Body of pancreas (tissue), 4 donors: ENCODE measurements at regions not wholly inside any gene's neighbourhood (a gene's known extent, or its start where the extent isn't known, plus 50 kb on each side); places are given as distances from the start of the nearest gene placed in this dataset.
"Not testable (repeated sequence)": the region's sequence is repeated elsewhere in the genome, so short reads cannot be mapped to it uniquely, and the experiment has no call there.

Experiments used
- ATAC-seq: fragments of 150-250 bp; one replicate; pipeline ENCODE4 v1.9.1; 2016
- DNase-seq, 4 donors: peaks; one replicate each; pipeline ENCODE4 v3.0.0-alpha.2; 2019
- H3K27ac ChIP-seq, 4 donors: fragments of 200-600 bp; sonication (generic); 1 replicate in 3 of 4; 2 replicates in 1 of 4; pipeline versions ENCODE4 v1.5.1 to v1.6.1; 2016 to 2019; ENCODE audit warnings: mild to moderate bottlenecking in 1 of 4, mixed read lengths in 1 of 4, moderate library complexity in 1 of 4
- H3K27me3 ChIP-seq, 2 donors: fragments of 200-600 bp; sonication (generic); one replicate each; pipeline ENCODE4 v1.6.0; 2016; ENCODE audit warnings: mild to moderate bottlenecking in 1 of 2
- H3K36me3 ChIP-seq, 2 donors: fragments of 200-600 bp; sonication (generic); replicated peaks in 1 of 2; 2 replicates each; pipeline ENCODE4 v1.5.1; 2016; ENCODE audit warnings: low read depth in 2 of 2; ENCODE audit not compliant: insufficient read depth in 1 of 2
- H3K4me1 ChIP-seq: fragments of 200-600 bp; sonication (generic); one replicate; pipeline ENCODE4 v1.6.0; 2016
- H3K4me3 ChIP-seq, 2 donors: fragments of 200-600 bp; sonication (generic); 1 replicate in 1 of 2; 2 replicates in 1 of 2; pipeline ENCODE4 v1.5.1; 2016 to 2019
- H3K9me3 ChIP-seq, 3 donors: fragments of 200-600 bp; sonication (generic); 1 replicate in 2 of 3; 2 replicates in 1 of 3; pipeline ENCODE4 v1.5.1; 2016
- CTCF ChIP-seq, 7 experiments: fragments of 450-650 bp in 4 of 7; fragments of 200-600 bp in 3 of 7; sonication (generic) in 3 of 7; IDR thresholded peaks; one replicate each; pipeline ENCODE4 v1.5.1; 2016 to 2019; ENCODE audit warnings: antibody characterized with exemption in 7 of 7
- POLR2A ChIP-seq, 3 donors: fragments of 450-650 bp; IDR thresholded peaks; one replicate each; pipeline ENCODE4 v1.6.1; 2016; ENCODE audit warnings: antibody characterized with exemption in 3 of 3, mild to moderate bottlenecking in 2 of 3
- WGBS, 2 donors: methylation state at CpG; one replicate each; pipeline ENCODE4 v1.1.5; 2017; 5-methylcytosine and 5-hydroxymethylcytosine counted together
- intact Hi-C: fragments of 100-400 bp; cut with DNase I; formaldehyde crosslinking; loops from one replicate; pipeline ENCODE4 v1.15.1; 2023

- TF ChIP-seq POLR2A (IDR thresholded peaks at IDR 0.05) (no peak), CTCF (IDR thresholded peaks at IDR 0.05) (no peak)
- no peaks in the 10 kb centered on the region for H3K27me3 ChIP-seq
- WGBS, 2 donors = 57 to 65% methylated on average over 2 of the region's 2 CpGs
- ATAC-seq = no peak
- no peaks in the 10 kb centered on the region for H3K9me3 ChIP-seq
- intact Hi-C loops = no loop called here
- DNase-seq = no peak
- H3K36me3 ChIP-seq = no peaks in the 10 kb centered on the region
- no peaks in the 10 kb centered on the region for H3K4me1 ChIP-seq
- no peak overlapping the region for H3K4me3 ChIP-seq
- no peak overlapping the region for H3K27ac ChIP-seq
These were observed 116.1 kb downstream of the PABPC4L start for GRCh38 chr4:134085496-134085895.

GRCh38 chr4:134079085-134079484, 122.5 kb downstream of the PABPC4L start:
- WGBS, 2 donors = 79 to 83% methylated on average over 15 of the region's 15 CpGs
- H3K27me3 ChIP-seq, ATAC-seq, H3K4me3 ChIP-seq, H3K36me3 ChIP-seq, H3K27ac ChIP-seq, intact Hi-C loops, H3K4me1 ChIP-seq, H3K9me3 ChIP-seq, DNase-seq: not testable (repeated sequence)

DNA sequence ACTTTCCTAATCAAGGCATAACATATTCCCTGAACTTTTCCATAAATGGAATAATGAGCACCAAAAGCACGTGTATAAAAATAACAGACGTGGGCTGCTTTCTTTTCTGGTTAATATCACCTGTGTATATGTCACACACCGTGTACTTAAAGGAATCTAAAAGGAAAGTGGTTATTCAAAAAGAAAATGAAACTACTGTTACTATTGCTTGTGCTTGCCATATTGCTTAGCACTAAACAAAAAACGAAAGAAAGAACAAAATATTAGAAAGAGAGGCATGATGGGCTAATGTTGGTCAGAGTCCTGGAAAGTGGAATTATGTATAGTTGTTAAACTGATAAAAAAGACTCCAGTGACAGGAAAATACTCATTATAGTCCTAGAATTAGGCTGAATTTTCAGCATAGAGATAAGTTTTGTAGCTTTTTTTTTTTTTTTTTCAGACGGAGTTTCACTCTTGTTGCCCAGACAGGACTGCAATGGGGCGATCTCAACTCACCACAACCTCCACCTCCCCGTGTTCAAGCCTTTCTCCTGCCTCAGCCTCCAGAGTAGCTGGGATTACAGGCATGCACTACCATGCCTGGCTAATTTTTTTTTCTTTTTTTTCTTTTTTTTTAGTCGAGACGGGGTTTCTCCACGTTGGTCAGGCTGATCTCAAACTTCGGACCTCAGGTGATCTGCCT, 123.2 kb downstream of the PABPC4L start:
- 67 to 70% methylated on average over 11 of the region's 11 CpGs for WGBS, 2 donors
- Histone ChIP-seq H3K27ac (no peak overlapping the region), H3K36me3 (no peaks in the 10 kb centered on the region), H3K27me3 (no peaks in the 10 kb centered on the region), H3K4me1 (no peaks in the 10 kb centered on the region), H3K9me3 (no peaks in the 10 kb centered on the region), H3K4me3 (no peak overlapping the region)
- TF ChIP-seq CTCF (IDR thresholded peaks at IDR 0.05) (no peak), POLR2A (IDR thresholded peaks at IDR 0.05) (no peak)
- ATAC-seq (no peak), DNase-seq (no peak)
- intact Hi-C loops = no loop called here

DNA sequence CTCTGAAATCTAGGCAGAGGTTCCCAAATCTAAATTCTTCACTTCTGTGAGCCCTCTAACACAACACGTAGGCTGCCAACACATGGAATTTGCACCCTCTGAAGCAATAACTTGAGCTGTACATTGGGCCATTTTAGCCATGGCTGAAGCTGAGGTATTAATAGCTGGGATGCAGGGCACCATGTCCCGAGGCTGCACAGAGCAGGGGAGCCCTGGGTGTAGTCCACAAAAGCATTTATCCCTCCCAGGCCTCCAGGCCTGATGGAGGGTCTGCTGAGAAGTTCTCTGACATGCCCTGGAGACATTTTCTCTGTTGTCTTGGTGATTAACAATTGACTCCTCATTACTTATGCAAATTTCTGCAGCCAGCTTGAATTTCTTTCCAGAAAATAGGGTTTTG, 127.9 kb downstream of the PABPC4L start:
- H3K36me3 ChIP-seq = no peaks in the 10 kb centered on the region
- intact Hi-C loops = no loop called here
- no peak overlapping the region for H3K4me3 ChIP-seq
- no peaks in the 10 kb centered on the region for H3K4me1 ChIP-seq
- H3K27ac ChIP-seq = no peak overlapping the region
- no peaks in the 10 kb centered on the region for H3K9me3 ChIP-seq
- WGBS, 2 donors = 49 to 61% methylated on average over 2 of the region's 2 CpGs
- TF ChIP-seq POLR2A (IDR thresholded peaks at IDR 0.05) (no peak), CTCF (IDR thresholded peaks at IDR 0.05) (no peak)
- ATAC-seq = no peak
- H3K27me3 ChIP-seq = no peaks in the 10 kb centered on the region
- DNase-seq = no peak

GRCh38 chr4:134072137-134072536, 129.5 kb downstream of the PABPC4L start:
- no peaks in the 10 kb centered on the region for H3K9me3 ChIP-seq
- H3K27me3 ChIP-seq = no peaks in the 10 kb centered on the region
- intact Hi-C loops = no loop called here
- H3K36me3 ChIP-seq = no peaks in the 10 kb centered on the region
- ATAC-seq (no peak), DNase-seq (no peak)
- H3K4me3 ChIP-seq = no peak overlapping the region
- H3K4me1 ChIP-seq = no peaks in the 10 kb centered on the region
- no peak overlapping the region for H3K27ac ChIP-seq
- no peak for TF ChIP-seq CTCF (IDR thresholded peaks at IDR 0.05)
- no peak for TF ChIP-seq POLR2A (IDR thresholded peaks at IDR 0.05)
